GM12878 (cell line): ENCODE measurements at regions not wholly inside any gene's neighbourhood (a gene's known extent, or its start where the extent isn't known, plus 50 kb on each side); places are given as distances from the start of the nearest gene placed in this dataset.

Experiments
- ATAC-seq: fragments of 200-7000 bp; cut with Tn5 transposase; 3 replicates; pipeline ENCODE4 v1.9.1; 2020; ENCODE audit warnings: mild to moderate bottlenecking, moderate library complexity
- BruUV-seq: library from RNA; stranded (reverse); fragments of 400-500 nt; replicated peaks from 2 replicates; lab custom pipeline; 2021; lab: Mats Ljungman, UMichigan
- CTCF ChIA-PET: fragments of 300-600 bp; sonication (Branson Sonifier 250); formaldehyde crosslinking; extraction: SDS; loops from one replicate; lab custom pipeline; 2021; ENCODE audit warnings: inconsistent platforms; lab: Yijun Ruan, JAX
- POLR2A ChIA-PET: fragments of 350-600 bp; formaldehyde crosslinking; extraction: SDS; loops from one replicate; lab custom pipeline; 2021; ENCODE audit warnings: inconsistent platforms; lab: Charles Lee
- RAD21 ChIA-PET: fragments of 300-600 bp; sonication (Branson Sonifier 250); formaldehyde crosslinking; loops from one replicate; lab custom pipeline; 2023; ENCODE audit warnings: antibody characterized with exemption; ENCODE audit not compliant: unreplicated experiment; lab: Charles Lee
- SMC1A ChIA-PET: fragments of 300-600 bp; sonication (Branson Sonifier 250); formaldehyde crosslinking; loops from one replicate; lab custom pipeline; 2023; ENCODE audit not compliant: unreplicated experiment, uncharacterized antibody; lab: Charles Lee
- DNase-seq: peaks from one replicate; pipeline ENCODE4 v3.0.0-alpha.2; 2011; ENCODE audit warnings: low read depth, low spot score
- FAIRE-seq: peaks from 3 replicates; lab custom pipeline; 2011; peaks lifted over from hg19 to GRCh38; lab: Jason Lieb, UNC
- H2AFZ ChIP-seq: 2 replicates; pipeline ENCODE4 v1.6.0; 2011; ENCODE audit warnings: low read depth, low read length, control low read depth; ENCODE audit not compliant: control insufficient read depth
- H3K27ac ChIP-seq: 2 replicates; pipeline ENCODE4 v1.5.1; 2011; ENCODE audit warnings: control low read depth; ENCODE audit not compliant: control insufficient read depth, insufficient read depth
- H3K27me3 ChIP-seq, 2 experiments: replicated peaks in 1 of 2; 2 replicates each; pipeline versions ENCODE4 v1.6.0 to v1.6.1; 2011; ENCODE audit warnings: low read length in 1 of 2; ENCODE audit not compliant: control insufficient read depth in 2 of 2, insufficient read depth in 2 of 2
- H3K36me3 ChIP-seq, 2 experiments: 2 replicates each; pipeline ENCODE4 v1.5.1; 2011; ENCODE audit warnings: low read length in 1 of 2; ENCODE audit not compliant: control insufficient read depth in 2 of 2, insufficient read depth in 2 of 2
- H3K4me1 ChIP-seq: 2 replicates; pipeline ENCODE4 v1.6.1; 2011; ENCODE audit warnings: mild to moderate bottlenecking, low read length, moderate library complexity, mixed read lengths; ENCODE audit not compliant: control insufficient read depth, insufficient read depth
- H3K4me2 ChIP-seq: 2 replicates; pipeline ENCODE4 v1.6.0; 2011; ENCODE audit warnings: control low read depth; ENCODE audit not compliant: control insufficient read depth, insufficient read depth
- H3K4me3 ChIP-seq: fragments of 200-600 bp; sonication (generic); 2 replicates; pipeline ENCODE4 v1.5.1; 2016
- H3K79me2 ChIP-seq: 2 replicates; pipeline ENCODE4 v1.6.0; 2011; ENCODE audit warnings: low read length; ENCODE audit not compliant: control insufficient read depth, insufficient read depth
- H3K9ac ChIP-seq: 2 replicates; pipeline ENCODE4 v1.8.0; 2011; ENCODE audit warnings: low read length, control low read depth, mixed read lengths; ENCODE audit not compliant: control insufficient read depth, insufficient read depth
- H3K9me3 ChIP-seq: replicated peaks from 3 replicates; pipeline ENCODE4 v1.5.1; 2011; ENCODE audit warnings: mild to moderate bottlenecking, low read length; ENCODE audit not compliant: control insufficient read depth, insufficient read depth
- H4K20me1 ChIP-seq: 2 replicates; pipeline ENCODE4 v1.6.0; 2011; ENCODE audit not compliant: control insufficient read depth, insufficient read depth
- CBFB ChIP-seq: IDR thresholded peaks from 2 replicates; pipeline ENCODE4 v1.6.1; 2016; ENCODE audit warnings: antibody characterized with exemption, low read depth
- CREB1 ChIP-seq: IDR thresholded peaks from 2 replicates; pipeline ENCODE4 v1.6.1; 2012; ENCODE audit warnings: low read depth, mild to moderate bottlenecking, inconsistent platforms
- EGR1 ChIP-seq, 2 experiments: IDR thresholded peaks; 1 replicate in 1 of 2; 2 replicates in 1 of 2; pipeline ENCODE4 v1.6.1; 2011 to 2012; ENCODE audit warnings: low read depth in 2 of 2, low read length in 2 of 2, borderline replicate concordance in 1 of 2, mild to moderate bottlenecking in 1 of 2, moderate library complexity in 1 of 2
- GATAD2B ChIP-seq: fragments of 450-650 bp; conservative IDR thresholded peaks from 2 replicates; pipeline ENCODE4 v1.6.1; 2017; ENCODE audit warnings: low read depth, mild to moderate bottlenecking, moderate library complexity
- IKZF1 ChIP-seq: fragments of 450-650 bp; conservative IDR thresholded peaks from 2 replicates; pipeline ENCODE4 v1.6.1; 2017; ENCODE audit warnings: antibody characterized with exemption, mild to moderate bottlenecking
- JUNB ChIP-seq: IDR thresholded peaks from 2 replicates; pipeline ENCODE4 v1.6.1; 2016; ENCODE audit warnings: antibody characterized with exemption, mild to moderate bottlenecking
- NR2C2 ChIP-seq: IDR thresholded peaks from 2 replicates; pipeline ENCODE4 v1.6.1; 2011; ENCODE audit warnings: borderline replicate concordance, low read depth; ENCODE audit not compliant: control insufficient read depth, insufficient read length
- POLR2AphosphoS5 ChIP-seq: IDR thresholded peaks from 2 replicates; pipeline ENCODE4 v1.6.1; 2011; ENCODE audit warnings: mild to moderate bottlenecking, low read length, inconsistent platforms
- RAD51 ChIP-seq: fragments of 450-650 bp; IDR thresholded peaks from 2 replicates; pipeline ENCODE4 v1.6.1; 2016; ENCODE audit warnings: moderate library complexity, mild to moderate bottlenecking, inconsistent platforms
- SIX5 ChIP-seq: IDR thresholded peaks from 2 replicates; pipeline ENCODE4 v1.6.1; 2011; ENCODE audit warnings: mild to moderate bottlenecking, low read depth, low read length, moderate library complexity; ENCODE audit not compliant: severe bottlenecking
- SMAD5 ChIP-seq: IDR thresholded peaks from 2 replicates; pipeline ENCODE4 v1.6.1; 2016; ENCODE audit warnings: antibody characterized with exemption, low read depth
- SMARCA5 ChIP-seq: fragments of 450-650 bp; IDR thresholded peaks from 2 replicates; pipeline ENCODE4 v1.6.1; 2017; ENCODE audit warnings: mild to moderate bottlenecking
- SREBF2 ChIP-seq: IDR thresholded peaks from 2 replicates; pipeline ENCODE4 v1.6.1; 2012; ENCODE audit warnings: mild to moderate bottlenecking, low read length
- TCF3 ChIP-seq: IDR thresholded peaks from 2 replicates; pipeline ENCODE4 v1.6.1; 2012; ENCODE audit warnings: low read depth, mild to moderate bottlenecking, low read length, borderline replicate concordance; ENCODE audit not compliant: insufficient read depth
- WGBS: methylation state at CpG from one replicate; pipeline ENCODE4 v1.1.6; 2016; ENCODE audit warnings: low lambda C conversion rate; ENCODE audit not compliant: insufficient replicate concordance, insufficient coverage; ENCODE audit errors: missing lambda C conversion rate; 5-methylcytosine and 5-hydroxymethylcytosine counted together
- in situ Hi-C: fragments of 300-500 bp; cut with MboI; formaldehyde crosslinking; loops from 9 replicates; pipeline ENCODE4 v1.14.3; 2018; ENCODE audit warnings: mixed read lengths
- intact Hi-C: fragments of 100-400 bp; cut with micrococcal nuclease; formaldehyde crosslinking; loops from one replicate; pipeline ENCODE4 v1.14.2; 2022; ENCODE audit not compliant: unreplicated experiment
- TF ChIP-seq, protein P1 (sequence below): IDR thresholded peaks from 2 replicates; pipeline ENCODE4 v1.6.1; 2011; ENCODE audit warnings: low read depth, mild to moderate bottlenecking, low read length, moderate library complexity, borderline replicate concordance; ENCODE audit errors: extremely low read depth
- TF ChIP-seq, protein P2 (sequence below): IDR thresholded peaks from 2 replicates; pipeline ENCODE4 v1.6.1; 2012; ENCODE audit warnings: low read depth, low read length, improper control_type of control experiment
- TF ChIP-seq, protein P3 (sequence below): fragments of 450-650 bp; IDR thresholded peaks from 2 replicates; pipeline ENCODE4 v1.6.1; 2016; ENCODE audit warnings: mild to moderate bottlenecking
- TF ChIP-seq, protein P4 (sequence below): IDR thresholded peaks from 2 replicates; pipeline ENCODE4 v1.6.1; 2011; ENCODE audit warnings: low read depth, low read length, improper control_type of control experiment, borderline replicate concordance

DNA sequence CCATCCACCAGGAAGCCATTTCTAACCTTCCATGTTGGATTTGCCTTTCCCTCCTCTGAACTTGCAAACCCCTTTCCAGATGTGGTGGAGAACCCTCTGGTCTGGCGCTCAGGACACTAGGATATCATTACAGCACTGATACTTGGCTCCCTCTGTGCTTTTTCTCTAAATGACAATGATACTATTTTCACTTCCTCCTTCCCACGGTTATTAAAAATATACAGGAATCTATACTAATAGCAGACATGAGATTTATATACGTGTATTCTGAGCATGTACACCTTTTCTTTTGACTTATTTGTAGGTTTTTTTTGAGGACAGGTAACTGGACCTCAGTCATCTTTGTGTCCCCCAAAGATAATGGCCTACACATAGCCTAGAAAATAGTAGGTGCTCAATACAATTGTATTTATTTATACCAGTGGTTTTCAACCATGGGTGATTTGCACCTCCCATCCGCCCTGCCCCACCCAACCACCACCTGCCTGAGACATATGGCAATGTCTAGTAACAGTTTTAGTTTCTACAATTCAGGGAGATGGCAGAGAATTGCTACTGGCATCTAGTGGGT is 60.4 kb upstream of the PLAC8 start:
- POLR2A ChIA-PET, result interaction anchor here (0.6 to 3.3 kb wide), 6 partner anchors 37 to 64 kb away, joined by 3 to 13 read pairs (median 6); no protein-coding TSS in a partner anchor
- RAD21 ChIA-PET, result interaction anchor here (0.8 to 3.6 kb wide), 12 partner anchors 21 to 105 kb away, joined by 3 to 61 read pairs (median 6); partner anchors contain the start of gene PLAC8
- Histone ChIP-seq H3K4me3 (0 out of 2 replicates have a peak overlapping the region, but pooled peaks have one; percentile 30), H3K4me2 (peak overlapping the region; percentile 75), H3K4me1 (peaks cover 62% of the 10 kb centered on the region), H3K27me3 (no peaks in the 10 kb centered on the region), H3K9ac (peak overlapping the region; percentile 62), H4K20me1 (no peaks in the 10 kb centered on the region), H3K79me2 (no peaks in the 10 kb centered on the region; the same call in 1 of the 2 replicates), H3K36me3 (no peaks in the 10 kb centered on the region), H3K9me3 (peaks cover 4% of the 10 kb centered on the region; the same call in 2 of the 3 replicates), H3K27ac (peak overlapping the region; percentile 90), H2AFZ (peak overlapping the region; percentile 50)
- 0% methylated on average over 4 of the region's 4 CpGs for WGBS
- CTCF ChIA-PET, result interaction anchor here (0.9 to 2.0 kb wide), 6 partner anchors 13 to 86 kb away, joined by 3 to 11 read pairs (median 6); partner anchors contain the start of gene PLAC8
- SMC1A ChIA-PET, result interaction anchor here (0.6 to 4.6 kb wide), 28 partner anchors 11 to 101 kb away, joined by 3 to 51 read pairs (median 7); partner anchors contain the start of gene PLAC8
- peak; percentile 87 for DNase-seq
- peak; percentile 76 for ATAC-seq
- FAIRE-seq, result peak; percentile 78
- intact Hi-C loops, result loop anchor here (1.0 to 5.0 kb wide), 5 partner anchors 42 to 108 kb away; no protein-coding TSS in a partner anchor
- no TSS peak for BruUV-seq
- in situ Hi-C loops, result no loop called here
- 0 out of 2 replicates have a peak, but pooled peaks have one; percentile 50 for TF ChIP-seq CBFB
- TF ChIP-seq SMAD5, result no peak
- TF ChIP-seq, protein P1, sequence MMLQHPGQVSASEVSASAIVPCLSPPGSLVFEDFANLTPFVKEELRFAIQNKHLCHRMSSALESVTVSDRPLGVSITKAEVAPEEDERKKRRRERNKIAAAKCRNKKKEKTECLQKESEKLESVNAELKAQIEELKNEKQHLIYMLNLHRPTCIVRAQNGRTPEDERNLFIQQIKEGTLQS, result no peak
- TF ChIP-seq, protein P2, sequence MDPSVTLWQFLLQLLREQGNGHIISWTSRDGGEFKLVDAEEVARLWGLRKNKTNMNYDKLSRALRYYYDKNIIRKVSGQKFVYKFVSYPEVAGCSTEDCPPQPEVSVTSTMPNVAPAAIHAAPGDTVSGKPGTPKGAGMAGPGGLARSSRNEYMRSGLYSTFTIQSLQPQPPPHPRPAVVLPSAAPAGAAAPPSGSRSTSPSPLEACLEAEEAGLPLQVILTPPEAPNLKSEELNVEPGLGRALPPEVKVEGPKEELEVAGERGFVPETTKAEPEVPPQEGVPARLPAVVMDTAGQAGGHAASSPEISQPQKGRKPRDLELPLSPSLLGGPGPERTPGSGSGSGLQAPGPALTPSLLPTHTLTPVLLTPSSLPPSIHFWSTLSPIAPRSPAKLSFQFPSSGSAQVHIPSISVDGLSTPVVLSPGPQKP, result no peak
- TF ChIP-seq NR2C2, result no peak
- TF ChIP-seq, protein P3, sequence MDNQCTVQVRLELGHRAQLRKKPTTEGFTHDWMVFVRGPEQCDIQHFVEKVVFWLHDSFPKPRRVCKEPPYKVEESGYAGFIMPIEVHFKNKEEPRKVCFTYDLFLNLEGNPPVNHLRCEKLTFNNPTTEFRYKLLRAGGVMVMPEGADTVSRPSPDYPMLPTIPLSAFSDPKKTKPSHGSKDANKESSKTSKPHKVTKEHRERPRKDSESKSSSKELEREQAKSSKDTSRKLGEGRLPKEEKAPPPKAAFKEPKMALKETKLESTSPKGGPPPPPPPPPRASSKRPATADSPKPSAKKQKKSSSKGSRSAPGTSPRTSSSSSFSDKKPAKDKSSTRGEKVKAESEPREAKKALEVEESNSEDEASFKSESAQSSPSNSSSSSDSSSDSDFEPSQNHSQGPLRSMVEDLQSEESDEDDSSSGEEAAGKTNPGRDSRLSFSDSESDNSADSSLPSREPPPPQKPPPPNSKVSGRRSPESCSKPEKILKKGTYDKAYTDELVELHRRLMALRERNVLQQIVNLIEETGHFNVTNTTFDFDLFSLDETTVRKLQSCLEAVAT, result peak; percentile 55; the same call in 1 of the 2 replicates
- TF ChIP-seq SREBF2, result no peak
- no peak for TF ChIP-seq RAD51
- TF ChIP-seq TCF3, result 0 out of 2 replicates have a peak, but pooled peaks have one; percentile 69
- TF ChIP-seq IKZF1, result peak; percentile 96
- TF ChIP-seq SMARCA5, result no peak
- TF ChIP-seq GATAD2B, result peak; percentile 64
- peak; percentile 39; the same call in 1 of the 2 replicates for TF ChIP-seq CREB1
- TF ChIP-seq SIX5, result no peak
- TF ChIP-seq EGR1 (IDR thresholded peaks at IDR 0.05; ENCODE audit: borderline replicate concordance in 1 of 2, low read depth in 2 of 2, low read length in 2 of 2), result no peak
- TF ChIP-seq POLR2AphosphoS5, result peak; percentile 21; the same call in 1 of the 2 replicates
- TF ChIP-seq, protein P4, sequence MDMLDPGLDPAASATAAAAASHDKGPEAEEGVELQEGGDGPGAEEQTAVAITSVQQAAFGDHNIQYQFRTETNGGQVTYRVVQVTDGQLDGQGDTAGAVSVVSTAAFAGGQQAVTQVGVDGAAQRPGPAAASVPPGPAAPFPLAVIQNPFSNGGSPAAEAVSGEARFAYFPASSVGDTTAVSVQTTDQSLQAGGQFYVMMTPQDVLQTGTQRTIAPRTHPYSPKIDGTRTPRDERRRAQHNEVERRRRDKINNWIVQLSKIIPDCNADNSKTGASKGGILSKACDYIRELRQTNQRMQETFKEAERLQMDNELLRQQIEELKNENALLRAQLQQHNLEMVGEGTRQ, result no peak
- peak; percentile 93 for TF ChIP-seq JUNB
